Activated CD4-positive, alpha-beta memory T cell treated with anti-CD3 and anti-CD28 coated beads for 36 hours (primary cell): ENCODE measurements at regions not wholly inside any gene's neighbourhood (a gene's known extent, or its start where the extent isn't known, plus 50 kb on each side); places are given as distances from the start of the nearest gene placed in this dataset.

Experiments used
- CTCF ChIA-PET: fragments of 350-600 bp; sonication (Branson Sonifier 250); formaldehyde crosslinking; loops from one replicate; lab custom pipeline; 2021; ENCODE audit warnings: antibody characterized with exemption, inconsistent platforms; lab: Charles Lee
- POLR2A ChIA-PET: fragments of 350-600 bp; sonication (Branson Sonifier 250); formaldehyde crosslinking; loops from one replicate; lab custom pipeline; 2021; ENCODE audit warnings: antibody characterized with exemption; lab: Charles Lee
- DNase-seq: peaks from one replicate; pipeline ENCODE4 v3.0.0-alpha.2; 2020
- H3K27ac Mint-ChIP-seq: one replicate; pipeline ENCODE4 v1.8.0; 2021; ENCODE audit warnings: mixed read lengths
- H3K27me3 Mint-ChIP-seq: one replicate; pipeline ENCODE4 v1.8.0; 2021; ENCODE audit warnings: mixed read lengths
- H3K36me3 Mint-ChIP-seq: one replicate; pipeline ENCODE4 v1.8.0; 2021; ENCODE audit warnings: mixed read lengths
- H3K4me1 Mint-ChIP-seq: one replicate; pipeline ENCODE4 v1.8.0; 2021; ENCODE audit warnings: low read depth, mixed read lengths
- H3K4me3 Mint-ChIP-seq: one replicate; pipeline ENCODE4 v1.8.0; 2021; ENCODE audit warnings: mild to moderate bottlenecking, mixed read lengths
- H3K9me3 Mint-ChIP-seq: one replicate; pipeline ENCODE4 v1.8.0; 2021; ENCODE audit warnings: mixed read lengths
- intact Hi-C: fragments of 100-400 bp; cut with micrococcal nuclease; formaldehyde crosslinking; loops from one replicate; pipeline ENCODE4 v1.15.1; 2023

GRCh38 chr6:92050216-92050615 lies 1369.1 kb downstream of the EPHA7 start:
- no peaks in the 10 kb centered on the region for H3K4me1 Mint-ChIP-seq
- intact Hi-C loops: no loop called here
- H3K27ac Mint-ChIP-seq: no peak overlapping the region
- CTCF ChIA-PET: no interaction called here
- POLR2A ChIA-PET: no interaction called here
- H3K36me3 Mint-ChIP-seq: no peaks in the 10 kb centered on the region
- no peak overlapping the region for H3K4me3 Mint-ChIP-seq
- H3K9me3 Mint-ChIP-seq: peaks cover 5% of the 10 kb centered on the region
- no peaks in the 10 kb centered on the region for H3K27me3 Mint-ChIP-seq
- no peak for DNase-seq

GRCh38 chr6:92047860-92048259 lies 1371.5 kb downstream of the EPHA7 start:
- ChIA-PET CTCF (no interaction called here), POLR2A (no interaction called here)
- Mint-ChIP-seq H3K27me3 (no peaks in the 10 kb centered on the region), H3K9me3 (peaks cover 8% of the 10 kb centered on the region), H3K4me1 (no peaks in the 10 kb centered on the region), H3K4me3 (no peak overlapping the region), H3K27ac (no peak overlapping the region), H3K36me3 (no peaks in the 10 kb centered on the region)
- intact Hi-C loops: no loop called here
- no peak for DNase-seq

GRCh38 chr6:92047152-92047850 lies 1372.1 kb downstream of the EPHA7 start:
- H3K36me3 Mint-ChIP-seq: no peaks in the 10 kb centered on the region
- intact Hi-C loops: no loop called here
- no peaks in the 10 kb centered on the region for H3K27me3 Mint-ChIP-seq
- ChIA-PET CTCF (no interaction called here), POLR2A (no interaction called here)
- peaks cover 8% of the 10 kb centered on the region for H3K9me3 Mint-ChIP-seq
- no peak overlapping the region for H3K4me3 Mint-ChIP-seq
- H3K4me1 Mint-ChIP-seq: no peaks in the 10 kb centered on the region
- H3K27ac Mint-ChIP-seq: no peak overlapping the region
- no peak for DNase-seq

GRCh38 chr6:92044312-92044711 lies 1375.0 kb downstream of the EPHA7 start:
- H3K4me3 Mint-ChIP-seq: no peak overlapping the region
- CTCF ChIA-PET: no interaction called here

GRCh38 chr6:92043777-92044176 lies 1375.6 kb downstream of the EPHA7 start:
- Mint-ChIP-seq H3K4me1 (no peaks in the 10 kb centered on the region), H3K9me3 (peaks cover 5% of the 10 kb centered on the region), H3K4me3 (no peak overlapping the region), H3K27me3 (no peaks in the 10 kb centered on the region), H3K27ac (no peak overlapping the region), H3K36me3 (no peaks in the 10 kb centered on the region)
- ChIA-PET CTCF (no interaction called here), POLR2A (no interaction called here)
- intact Hi-C loops: no loop called here
- no peak for DNase-seq

More at GRCh38 chr6:92044312-92044711, 1375.0 kb downstream of the EPHA7 start:
- POLR2A ChIA-PET: no interaction called here
- no peaks in the 10 kb centered on the region for H3K27me3 Mint-ChIP-seq
- H3K27ac Mint-ChIP-seq: no peak overlapping the region
- no peaks in the 10 kb centered on the region for H3K4me1 Mint-ChIP-seq
- no peaks in the 10 kb centered on the region for H3K36me3 Mint-ChIP-seq
- H3K9me3 Mint-ChIP-seq: peaks cover 5% of the 10 kb centered on the region
- DNase-seq: no peak
- intact Hi-C loops: no loop called here

- peaks cover 16% of the 10 kb centered on the region for H3K9me3 Mint-ChIP-seq
- no peak overlapping the region for H3K4me3 Mint-ChIP-seq
- CTCF ChIA-PET: no interaction called here
- H3K4me1 Mint-ChIP-seq: no peaks in the 10 kb centered on the region
- no peak for DNase-seq
- POLR2A ChIA-PET: no interaction called here
- H3K27ac Mint-ChIP-seq: no peak overlapping the region
- intact Hi-C loops: no loop called here
- no peaks in the 10 kb centered on the region for H3K27me3 Mint-ChIP-seq
- H3K36me3 Mint-ChIP-seq: no peaks in the 10 kb centered on the region
Measured at GRCh38 chr6:92026878-92027277, 1392.5 kb downstream of the EPHA7 start.

GRCh38 chr6:92024881-92025280 lies 1394.5 kb downstream of the EPHA7 start:
- Mint-ChIP-seq H3K9me3 (peaks cover 10% of the 10 kb centered on the region), H3K36me3 (no peaks in the 10 kb centered on the region), H3K4me3 (no peak overlapping the region), H3K27me3 (no peaks in the 10 kb centered on the region), H3K4me1 (no peaks in the 10 kb centered on the region), H3K27ac (no peak overlapping the region)
- ChIA-PET CTCF (no interaction called here), POLR2A (no interaction called here)
- no peak for DNase-seq
- intact Hi-C loops: no loop called here

- no peaks in the 10 kb centered on the region for H3K27me3 Mint-ChIP-seq
- no peak for DNase-seq
- intact Hi-C loops: no loop called here
- no peaks in the 10 kb centered on the region for H3K4me1 Mint-ChIP-seq
- no peak overlapping the region for H3K27ac Mint-ChIP-seq
- H3K9me3 Mint-ChIP-seq: peaks cover 10% of the 10 kb centered on the region
- ChIA-PET CTCF (no interaction called here), POLR2A (interaction anchor here (0.8 kb wide), 1 partner anchor 9 kb away, joined by 3 read pairs; no protein-coding TSS in a partner anchor)
- no peaks in the 10 kb centered on the region for H3K36me3 Mint-ChIP-seq
- no peak overlapping the region for H3K4me3 Mint-ChIP-seq
Measured at GRCh38 chr6:92024110-92024509, 1395.2 kb downstream of the EPHA7 start.

- CTCF ChIA-PET: no interaction called here
- no peak overlapping the region for H3K4me3 Mint-ChIP-seq
- intact Hi-C loops: no loop called here
- no peaks in the 10 kb centered on the region for H3K36me3 Mint-ChIP-seq
- DNase-seq: no peak
- H3K27ac Mint-ChIP-seq: no peak overlapping the region
- H3K4me1 Mint-ChIP-seq: no peaks in the 10 kb centered on the region
- POLR2A ChIA-PET: no interaction called here
- H3K9me3 Mint-ChIP-seq: peaks cover 10% of the 10 kb centered on the region
- H3K27me3 Mint-ChIP-seq: no peaks in the 10 kb centered on the region
Measured at GRCh38 chr6:92023410-92023966, 1395.9 kb downstream of the EPHA7 start.

- H3K36me3 Mint-ChIP-seq: no peaks in the 10 kb centered on the region
- POLR2A ChIA-PET: no interaction called here
Measured at GRCh38 chr6:92011681-92012245, 1407.6 kb downstream of the EPHA7 start.

GRCh38 chr6:92008757-92009502 lies 1410.4 kb downstream of the EPHA7 start:
- POLR2A ChIA-PET: no interaction called here
- Mint-ChIP-seq H3K27ac (no peak overlapping the region), H3K4me3 (no peak overlapping the region), H3K36me3 (no peaks in the 10 kb centered on the region), H3K27me3 (no peaks in the 10 kb centered on the region), H3K9me3 (peaks cover 10% of the 10 kb centered on the region), H3K4me1 (no peaks in the 10 kb centered on the region)
- DNase-seq: no peak
- intact Hi-C loops: no loop called here
- CTCF ChIA-PET: no interaction called here

More at GRCh38 chr6:92011681-92012245, 1407.6 kb downstream of the EPHA7 start:
- H3K27ac Mint-ChIP-seq: no peak overlapping the region
- peaks cover 14% of the 10 kb centered on the region for H3K9me3 Mint-ChIP-seq
- DNase-seq: no peak
- no peaks in the 10 kb centered on the region for H3K4me1 Mint-ChIP-seq
- intact Hi-C loops: no loop called here
- no peak overlapping the region for H3K4me3 Mint-ChIP-seq
- CTCF ChIA-PET: no interaction called here
- H3K27me3 Mint-ChIP-seq: no peaks in the 10 kb centered on the region

GRCh38 chr6:92000112-92000511 lies 1413.2 kb upstream of the MAP3K7 start:
- H3K9me3 Mint-ChIP-seq: peaks cover 15% of the 10 kb centered on the region
- no peak for DNase-seq
- CTCF ChIA-PET: no interaction called here
- H3K4me3 Mint-ChIP-seq: no peak overlapping the region
- no peaks in the 10 kb centered on the region for H3K27me3 Mint-ChIP-seq
- H3K4me1 Mint-ChIP-seq: no peaks in the 10 kb centered on the region
- H3K36me3 Mint-ChIP-seq: no peaks in the 10 kb centered on the region
- POLR2A ChIA-PET: no interaction called here
- no peak overlapping the region for H3K27ac Mint-ChIP-seq
- intact Hi-C loops: no loop called here
